GM12878 (cell line): ENCODE measurements at regions not wholly inside any gene's neighbourhood (a gene's known extent, or its start where the extent isn't known, plus 50 kb on each side); places are given as distances from the start of the nearest gene placed in this dataset.

ENCODE experiments used
- ATAC-seq: fragments of 200-7000 bp; cut with Tn5 transposase; 3 replicates; pipeline ENCODE4 v1.9.1; 2020; ENCODE audit warnings: mild to moderate bottlenecking, moderate library complexity
- BruUV-seq: library from RNA; stranded (reverse); fragments of 400-500 nt; replicated peaks from 2 replicates; lab custom pipeline; 2021; lab: Mats Ljungman, UMichigan
- CTCF ChIA-PET: fragments of 300-600 bp; sonication (Branson Sonifier 250); formaldehyde crosslinking; extraction: SDS; loops from one replicate; lab custom pipeline; 2021; ENCODE audit warnings: inconsistent platforms; lab: Yijun Ruan, JAX
- POLR2A ChIA-PET: fragments of 350-600 bp; formaldehyde crosslinking; extraction: SDS; loops from one replicate; lab custom pipeline; 2021; ENCODE audit warnings: inconsistent platforms; lab: Charles Lee
- RAD21 ChIA-PET: fragments of 300-600 bp; sonication (Branson Sonifier 250); formaldehyde crosslinking; loops from one replicate; lab custom pipeline; 2023; ENCODE audit warnings: antibody characterized with exemption; ENCODE audit not compliant: unreplicated experiment; lab: Charles Lee
- SMC1A ChIA-PET: fragments of 300-600 bp; sonication (Branson Sonifier 250); formaldehyde crosslinking; loops from one replicate; lab custom pipeline; 2023; ENCODE audit not compliant: unreplicated experiment, uncharacterized antibody; lab: Charles Lee
- DNase-seq: peaks from one replicate; pipeline ENCODE4 v3.0.0-alpha.2; 2011; ENCODE audit warnings: low read depth, low spot score
- FAIRE-seq: peaks from 3 replicates; lab custom pipeline; 2011; peaks lifted over from hg19 to GRCh38; lab: Jason Lieb, UNC
- H2AFZ ChIP-seq: 2 replicates; pipeline ENCODE4 v1.6.0; 2011; ENCODE audit warnings: low read depth, low read length, control low read depth; ENCODE audit not compliant: control insufficient read depth
- H3K27ac ChIP-seq: 2 replicates; pipeline ENCODE4 v1.5.1; 2011; ENCODE audit warnings: control low read depth; ENCODE audit not compliant: control insufficient read depth, insufficient read depth
- H3K27me3 ChIP-seq, 2 experiments: replicated peaks in 1 of 2; 2 replicates each; pipeline versions ENCODE4 v1.6.0 to v1.6.1; 2011; ENCODE audit warnings: low read length in 1 of 2; ENCODE audit not compliant: control insufficient read depth in 2 of 2, insufficient read depth in 2 of 2
- H3K36me3 ChIP-seq, 2 experiments: 2 replicates each; pipeline ENCODE4 v1.5.1; 2011; ENCODE audit warnings: low read length in 1 of 2; ENCODE audit not compliant: control insufficient read depth in 2 of 2, insufficient read depth in 2 of 2
- H3K4me1 ChIP-seq: 2 replicates; pipeline ENCODE4 v1.6.1; 2011; ENCODE audit warnings: mild to moderate bottlenecking, low read length, moderate library complexity, mixed read lengths; ENCODE audit not compliant: control insufficient read depth, insufficient read depth
- H3K4me2 ChIP-seq: 2 replicates; pipeline ENCODE4 v1.6.0; 2011; ENCODE audit warnings: control low read depth; ENCODE audit not compliant: control insufficient read depth, insufficient read depth
- H3K4me3 ChIP-seq: fragments of 200-600 bp; sonication (generic); 2 replicates; pipeline ENCODE4 v1.5.1; 2016
- H3K79me2 ChIP-seq: 2 replicates; pipeline ENCODE4 v1.6.0; 2011; ENCODE audit warnings: low read length; ENCODE audit not compliant: control insufficient read depth, insufficient read depth
- H3K9ac ChIP-seq: 2 replicates; pipeline ENCODE4 v1.8.0; 2011; ENCODE audit warnings: low read length, control low read depth, mixed read lengths; ENCODE audit not compliant: control insufficient read depth, insufficient read depth
- H3K9me3 ChIP-seq: replicated peaks from 3 replicates; pipeline ENCODE4 v1.5.1; 2011; ENCODE audit warnings: mild to moderate bottlenecking, low read length; ENCODE audit not compliant: control insufficient read depth, insufficient read depth
- H4K20me1 ChIP-seq: 2 replicates; pipeline ENCODE4 v1.6.0; 2011; ENCODE audit not compliant: control insufficient read depth, insufficient read depth
- BCL11A ChIP-seq: IDR thresholded peaks from 2 replicates; pipeline ENCODE4 v1.6.1; 2011; ENCODE audit warnings: low read depth, low read length
- BRCA1 ChIP-seq: IDR thresholded peaks from 2 replicates; pipeline ENCODE4 v1.6.1; 2011; ENCODE audit warnings: low read depth, low read length, improper control_type of control experiment
- CREB1 ChIP-seq: IDR thresholded peaks from 2 replicates; pipeline ENCODE4 v1.6.1; 2012; ENCODE audit warnings: low read depth, mild to moderate bottlenecking, inconsistent platforms
- HDAC2 ChIP-seq: fragments of 200-600 bp; sonication (generic); IDR thresholded peaks from 2 replicates; pipeline ENCODE4 v1.6.1; 2017
- MEF2A ChIP-seq: IDR thresholded peaks from 2 replicates; pipeline ENCODE4 v1.6.1; 2011; ENCODE audit warnings: low read depth, mild to moderate bottlenecking, low read length, moderate library complexity; ENCODE audit not compliant: insufficient read depth
- MTA3 ChIP-seq: IDR thresholded peaks from 2 replicates; pipeline ENCODE4 v1.6.1; 2012; ENCODE audit warnings: low read length, inconsistent platforms, borderline replicate concordance
- NBN ChIP-seq: fragments of 450-650 bp; IDR thresholded peaks from 2 replicates; pipeline ENCODE4 v1.6.1; 2016
- NR2C1 ChIP-seq: fragments of 450-650 bp; IDR thresholded peaks from 2 replicates; pipeline ENCODE4 v1.6.1; 2017; ENCODE audit warnings: antibody characterized with exemption, mild to moderate bottlenecking, moderate library complexity
- PAX8 ChIP-seq: fragments of 450-650 bp; IDR thresholded peaks from 2 replicates; pipeline ENCODE4 v1.6.1; 2017; ENCODE audit warnings: mild to moderate bottlenecking, moderate library complexity
- PKNOX1 ChIP-seq: fragments of 450-650 bp; IDR thresholded peaks from 2 replicates; pipeline ENCODE4 v1.6.1; 2016; ENCODE audit warnings: mild to moderate bottlenecking
- RAD51 ChIP-seq: fragments of 450-650 bp; IDR thresholded peaks from 2 replicates; pipeline ENCODE4 v1.6.1; 2016; ENCODE audit warnings: moderate library complexity, mild to moderate bottlenecking, inconsistent platforms
- REST ChIP-seq: IDR thresholded peaks from 2 replicates; pipeline ENCODE4 v1.6.1; 2012; ENCODE audit warnings: mild to moderate bottlenecking, low read depth, low read length
- SIN3A ChIP-seq: IDR thresholded peaks from 2 replicates; pipeline ENCODE4 v1.6.1; 2012; ENCODE audit warnings: low read depth, low read length, improper control_type of control experiment
- TAF1 ChIP-seq: IDR thresholded peaks from 2 replicates; pipeline ENCODE4 v1.6.1; 2011; ENCODE audit warnings: mild to moderate bottlenecking, low read depth, low read length, borderline replicate concordance
- TCF3 ChIP-seq: IDR thresholded peaks from 2 replicates; pipeline ENCODE4 v1.6.1; 2012; ENCODE audit warnings: low read depth, mild to moderate bottlenecking, low read length, borderline replicate concordance; ENCODE audit not compliant: insufficient read depth
- TCF7 ChIP-seq: IDR thresholded peaks from 2 replicates; pipeline ENCODE4 v1.6.1; 2014; ENCODE audit warnings: antibody characterized with exemption, borderline replicate concordance
- ZBED1 ChIP-seq: IDR thresholded peaks from 2 replicates; pipeline ENCODE4 v1.6.1; 2016; ENCODE audit warnings: borderline replicate concordance
- WGBS: methylation state at CpG from one replicate; pipeline ENCODE4 v1.1.6; 2016; ENCODE audit warnings: low lambda C conversion rate; ENCODE audit not compliant: insufficient replicate concordance, insufficient coverage; ENCODE audit errors: missing lambda C conversion rate; 5-methylcytosine and 5-hydroxymethylcytosine counted together
- in situ Hi-C: fragments of 300-500 bp; cut with MboI; formaldehyde crosslinking; loops from 9 replicates; pipeline ENCODE4 v1.14.3; 2018; ENCODE audit warnings: mixed read lengths
- intact Hi-C: fragments of 100-400 bp; cut with micrococcal nuclease; formaldehyde crosslinking; loops from one replicate; pipeline ENCODE4 v1.14.2; 2022; ENCODE audit not compliant: unreplicated experiment

GRCh38 chr2:180446492-180446891, 439.4 kb upstream of the CWC22 start:
- H3K36me3 ChIP-seq: no peaks in the 10 kb centered on the region
- H3K4me3 ChIP-seq: no peak overlapping the region
- no peaks in the 10 kb centered on the region for H3K9me3 ChIP-seq
- BruUV-seq: no TSS peak
- no peak overlapping the region for H3K4me2 ChIP-seq
- CTCF ChIA-PET: no interaction called here
- no peaks in the 10 kb centered on the region for H3K27me3 ChIP-seq
- in situ Hi-C loops (no loop called here), intact Hi-C loops (no loop called here)
- no peaks in the 10 kb centered on the region for H4K20me1 ChIP-seq
- 8% methylated on average over 6 of the region's 6 CpGs for WGBS
- no peak for FAIRE-seq
- TF ChIP-seq RAD51: peak; percentile 37; the same call in 1 of the 2 replicates
- TF ChIP-seq TCF7: no peak
- SMC1A ChIA-PET: interaction anchor here (0.6 to 1.2 kb wide), 4 partner anchors 51 to 324 kb away, joined by 3 to 6 read pairs (median 4); no protein-coding TSS in a partner anchor
- H2AFZ ChIP-seq: no peak overlapping the region
- peak; percentile 78 for ATAC-seq
- H3K9ac ChIP-seq: no peak overlapping the region
- no peaks in the 10 kb centered on the region for H3K4me1 ChIP-seq
- DNase-seq: no peak
- RAD21 ChIA-PET: no interaction called here
- H3K79me2 ChIP-seq: no peaks in the 10 kb centered on the region
- H3K27ac ChIP-seq: no peak overlapping the region
- POLR2A ChIA-PET: interaction anchor here (1.1 kb wide), 1 partner anchor 72 kb away, joined by 3 read pairs; no protein-coding TSS in a partner anchor

- H3K4me1 ChIP-seq: no peaks in the 10 kb centered on the region
- no peak overlapping the region for H3K4me2 ChIP-seq
- no peak overlapping the region for H3K4me3 ChIP-seq
- no peak overlapping the region for H3K9ac ChIP-seq
- no peaks in the 10 kb centered on the region for H3K36me3 ChIP-seq
- H2AFZ ChIP-seq: no peak overlapping the region
- no peaks in the 10 kb centered on the region for H4K20me1 ChIP-seq
- DNase-seq (no peak), FAIRE-seq (no peak), ATAC-seq (no peak)
- intact Hi-C loops (no loop called here), in situ Hi-C loops (no loop called here)
- RAD21 ChIA-PET: no interaction called here
- CTCF ChIA-PET: no interaction called here
- no peaks in the 10 kb centered on the region for H3K27me3 ChIP-seq
- POLR2A ChIA-PET: no interaction called here
- no peaks in the 10 kb centered on the region for H3K9me3 ChIP-seq
- WGBS: 0% methylated on average over 1 of the region's 1 CpG
- no peak overlapping the region for H3K27ac ChIP-seq
- SMC1A ChIA-PET: interaction anchor here (1.7 kb wide), 1 partner anchor 29 kb away, joined by 3 read pairs; no protein-coding TSS in a partner anchor
- no peaks in the 10 kb centered on the region for H3K79me2 ChIP-seq
- no TSS peak for BruUV-seq
- TF ChIP-seq PAX8: no peak
- TF ChIP-seq BRCA1: no peak
- no peak for TF ChIP-seq HDAC2
- TF ChIP-seq NBN: no peak
- no peak for TF ChIP-seq REST
- TF ChIP-seq CREB1: no peak
- TF ChIP-seq ZBED1: no peak
- no peak for TF ChIP-seq PKNOX1
- TF ChIP-seq SIN3A: no peak
- TF ChIP-seq MEF2A: no peak
- TF ChIP-seq NR2C1: no peak
- TF ChIP-seq BCL11A: no peak
- TF ChIP-seq MTA3: no peak
- TF ChIP-seq TAF1: no peak
- no peak for TF ChIP-seq TCF3
These were observed 436.8 kb upstream of the CWC22 start for GRCh38 chr2:180443888-180444287.
